Body of pancreas (tissue), 4 donors: ENCODE measurements at regions not wholly inside any gene's neighbourhood (a gene's known extent, or its start where the extent isn't known, plus 50 kb on each side); places are given as distances from the start of the nearest gene placed in this dataset.

Experiments
- ATAC-seq: fragments of 150-250 bp; one replicate; pipeline ENCODE4 v1.9.1; 2016
- DNase-seq, 4 donors: peaks; one replicate each; pipeline ENCODE4 v3.0.0-alpha.2; 2019
- H3K27ac ChIP-seq, 4 donors: fragments of 200-600 bp; sonication (generic); 1 replicate in 3 of 4; 2 replicates in 1 of 4; pipeline versions ENCODE4 v1.5.1 to v1.6.1; 2016 to 2019; ENCODE audit warnings: mild to moderate bottlenecking in 1 of 4, mixed read lengths in 1 of 4, moderate library complexity in 1 of 4
- H3K27me3 ChIP-seq, 2 donors: fragments of 200-600 bp; sonication (generic); one replicate each; pipeline ENCODE4 v1.6.0; 2016; ENCODE audit warnings: mild to moderate bottlenecking in 1 of 2
- H3K36me3 ChIP-seq, 2 donors: fragments of 200-600 bp; sonication (generic); replicated peaks in 1 of 2; 2 replicates each; pipeline ENCODE4 v1.5.1; 2016; ENCODE audit warnings: low read depth in 2 of 2; ENCODE audit not compliant: insufficient read depth in 1 of 2
- H3K4me1 ChIP-seq: fragments of 200-600 bp; sonication (generic); one replicate; pipeline ENCODE4 v1.6.0; 2016
- H3K4me3 ChIP-seq, 2 donors: fragments of 200-600 bp; sonication (generic); 1 replicate in 1 of 2; 2 replicates in 1 of 2; pipeline ENCODE4 v1.5.1; 2016 to 2019
- H3K9me3 ChIP-seq, 3 donors: fragments of 200-600 bp; sonication (generic); 1 replicate in 2 of 3; 2 replicates in 1 of 3; pipeline ENCODE4 v1.5.1; 2016
- POLR2A ChIP-seq, 3 donors: fragments of 450-650 bp; IDR thresholded peaks; one replicate each; pipeline ENCODE4 v1.6.1; 2016; ENCODE audit warnings: antibody characterized with exemption in 3 of 3, mild to moderate bottlenecking in 2 of 3
- WGBS, 2 donors: methylation state at CpG; one replicate each; pipeline ENCODE4 v1.1.5; 2017; 5-methylcytosine and 5-hydroxymethylcytosine counted together
- intact Hi-C: fragments of 100-400 bp; cut with DNase I; formaldehyde crosslinking; loops from one replicate; pipeline ENCODE4 v1.15.1; 2023
- TF ChIP-seq, protein P1 (sequence below), 7 experiments: fragments of 450-650 bp in 4 of 7; fragments of 200-600 bp in 3 of 7; sonication (generic) in 3 of 7; IDR thresholded peaks; one replicate each; pipeline ENCODE4 v1.5.1; 2016 to 2019; ENCODE audit warnings: antibody characterized with exemption in 7 of 7

- Histone ChIP-seq H3K9me3 (no peaks in the 10 kb centered on the region), H3K4me1 (no peaks in the 10 kb centered on the region), H3K36me3 (no peaks in the 10 kb centered on the region), H3K27ac (no peak overlapping the region), H3K4me3 (no peak overlapping the region), H3K27me3 (no peaks in the 10 kb centered on the region)
- intact Hi-C loops: no loop called here
- WGBS, 2 donors: 78 to 91% methylated on average over 2 of the region's 2 CpGs
- DNase-seq (no peak), ATAC-seq (no peak)
- TF ChIP-seq POLR2A (IDR thresholded peaks at IDR 0.05): no peak
- TF ChIP-seq, protein P1, sequence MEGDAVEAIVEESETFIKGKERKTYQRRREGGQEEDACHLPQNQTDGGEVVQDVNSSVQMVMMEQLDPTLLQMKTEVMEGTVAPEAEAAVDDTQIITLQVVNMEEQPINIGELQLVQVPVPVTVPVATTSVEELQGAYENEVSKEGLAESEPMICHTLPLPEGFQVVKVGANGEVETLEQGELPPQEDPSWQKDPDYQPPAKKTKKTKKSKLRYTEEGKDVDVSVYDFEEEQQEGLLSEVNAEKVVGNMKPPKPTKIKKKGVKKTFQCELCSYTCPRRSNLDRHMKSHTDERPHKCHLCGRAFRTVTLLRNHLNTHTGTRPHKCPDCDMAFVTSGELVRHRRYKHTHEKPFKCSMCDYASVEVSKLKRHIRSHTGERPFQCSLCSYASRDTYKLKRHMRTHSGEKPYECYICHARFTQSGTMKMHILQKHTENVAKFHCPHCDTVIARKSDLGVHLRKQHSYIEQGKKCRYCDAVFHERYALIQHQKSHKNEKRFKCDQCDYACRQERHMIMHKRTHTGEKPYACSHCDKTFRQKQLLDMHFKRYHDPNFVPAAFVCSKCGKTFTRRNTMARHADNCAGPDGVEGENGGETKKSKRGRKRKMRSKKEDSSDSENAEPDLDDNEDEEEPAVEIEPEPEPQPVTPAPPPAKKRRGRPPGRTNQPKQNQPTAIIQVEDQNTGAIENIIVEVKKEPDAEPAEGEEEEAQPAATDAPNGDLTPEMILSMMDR (IDR thresholded peaks at IDR 0.05): no peak
Measured at GRCh38 chr2:7824211-7824610, 857.6 kb upstream of the ID2 start.

GRCh38 chr2:7825591-7826312 is 856.1 kb upstream of the ID2 start:
- TF ChIP-seq POLR2A (IDR thresholded peaks at IDR 0.05): peak in 2 of 3 donors; percentile 18 to 25
- TF ChIP-seq, protein P1 (IDR thresholded peaks at IDR 0.05): no peak
- Histone ChIP-seq H3K9me3 (no peaks in the 10 kb centered on the region), H3K27ac (peak overlapping the region; percentile 21 to 82 (median 56)), H3K27me3 (no peaks in the 10 kb centered on the region), H3K36me3 (no peaks in the 10 kb centered on the region), H3K4me1 (no peaks in the 10 kb centered on the region), H3K4me3 (no peak overlapping the region)
- DNase-seq: peak; percentile 29 to 72 (median 43)
- intact Hi-C loops: no loop called here
- 59 to 67% methylated on average over 9 of the region's 9 CpGs for WGBS, 2 donors
- ATAC-seq: peak; percentile 90

DNA sequence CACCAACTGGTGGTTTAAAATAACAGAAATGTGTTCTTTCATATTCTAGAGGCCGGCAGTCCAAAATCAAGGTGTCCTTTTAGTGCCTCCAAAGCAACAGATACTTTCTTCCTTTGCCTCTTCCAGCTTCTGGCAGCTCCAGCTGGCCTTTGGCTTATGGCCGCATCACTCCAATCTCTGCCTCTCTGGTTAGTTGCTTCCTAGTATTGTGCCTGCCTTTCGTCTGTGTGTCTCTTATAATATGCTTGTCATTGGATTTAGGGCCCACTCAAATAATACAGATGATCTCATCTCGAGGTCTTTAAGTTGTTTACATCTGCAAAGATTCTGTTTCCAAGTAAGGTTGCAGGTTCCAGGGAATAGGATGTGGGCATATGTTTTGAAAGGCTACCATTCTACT is 855.2 kb upstream of the ID2 start:
- intact Hi-C loops: no loop called here
- Histone ChIP-seq H3K4me1 (no peaks in the 10 kb centered on the region), H3K36me3 (no peaks in the 10 kb centered on the region), H3K27me3 (no peaks in the 10 kb centered on the region), H3K4me3 (no peak overlapping the region), H3K9me3 (no peaks in the 10 kb centered on the region), H3K27ac (peak overlapping the region in 2 of 4 donors; percentile 40 to 82)
- DNase-seq (no peak), ATAC-seq (no peak)
- TF ChIP-seq, protein P1 (IDR thresholded peaks at IDR 0.05): no peak
- TF ChIP-seq POLR2A (IDR thresholded peaks at IDR 0.05): no peak
- 85 to 88% methylated on average over 4 of the region's 4 CpGs for WGBS, 2 donors

DNA sequence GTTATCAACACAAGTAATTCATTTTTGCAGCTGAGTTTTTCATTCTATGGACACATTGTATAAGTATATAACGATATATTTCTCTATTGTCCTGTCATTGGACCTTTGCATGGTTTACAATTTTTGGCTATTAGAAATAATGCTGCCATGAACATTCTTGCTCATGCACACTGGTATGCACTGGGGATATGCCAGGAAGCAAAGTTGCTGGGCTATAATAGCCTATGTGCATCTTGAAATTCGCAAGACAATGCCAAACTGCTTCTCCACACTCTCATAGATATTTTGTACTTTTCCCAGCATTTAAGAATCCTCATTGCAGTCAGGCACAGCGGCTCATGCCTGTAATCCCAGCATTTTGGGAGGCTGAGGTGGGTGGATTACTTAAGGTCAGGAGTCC is 852.6 kb upstream of the ID2 start:
- no peak for TF ChIP-seq POLR2A (IDR thresholded peaks at IDR 0.05)
- TF ChIP-seq, protein P1 (IDR thresholded peaks at IDR 0.05): no peak

DNA sequence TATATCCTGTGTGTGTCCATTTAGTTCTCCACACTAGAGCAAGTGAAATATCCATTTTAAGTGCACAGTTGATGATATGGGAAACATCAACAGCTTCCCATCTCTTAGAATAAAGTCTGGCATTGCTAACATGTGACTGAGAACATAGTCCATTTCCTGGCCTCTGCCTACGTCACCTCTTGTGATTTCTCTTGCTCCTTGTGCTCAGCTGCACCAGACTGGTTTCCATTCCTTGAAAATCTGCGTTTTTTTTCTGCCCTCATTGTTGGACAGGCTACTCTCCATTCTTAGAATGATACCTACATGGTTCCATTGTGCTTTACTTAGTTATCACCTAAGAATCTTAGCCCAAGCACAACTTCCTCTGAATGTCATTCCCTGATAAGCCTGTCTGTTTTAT is 851.2 kb upstream of the ID2 start:
- TF ChIP-seq, protein P1 (IDR thresholded peaks at IDR 0.05): no peak
- TF ChIP-seq POLR2A (IDR thresholded peaks at IDR 0.05): no peak
- 66 to 80% methylated on average over 2 of the region's 2 CpGs for WGBS, 2 donors
- DNase-seq: no peak
- no peaks in the 10 kb centered on the region for H3K27me3 ChIP-seq
- no peak overlapping the region for H3K27ac ChIP-seq
- intact Hi-C loops: no loop called here
- no peaks in the 10 kb centered on the region for H3K9me3 ChIP-seq
- no peak for ATAC-seq
- no peaks in the 10 kb centered on the region for H3K36me3 ChIP-seq
- H3K4me1 ChIP-seq: no peaks in the 10 kb centered on the region
- H3K4me3 ChIP-seq: no peak overlapping the region

More for the DNA sequence above, 852.6 kb upstream of the ID2 start:
- H3K9me3 ChIP-seq: no peaks in the 10 kb centered on the region
- H3K27ac ChIP-seq: no peak overlapping the region
- H3K4me3 ChIP-seq: no peak overlapping the region
- ATAC-seq: no peak
- 89 to 91% methylated on average over 3 of the region's 3 CpGs for WGBS, 2 donors
- H3K4me1 ChIP-seq: no peaks in the 10 kb centered on the region
- intact Hi-C loops: no loop called here
- no peak for DNase-seq
- no peaks in the 10 kb centered on the region for H3K27me3 ChIP-seq
- H3K36me3 ChIP-seq: no peaks in the 10 kb centered on the region
